Gastrocnemius medialis (tissue), 4 donors: ENCODE measurements at regions not wholly inside any gene's neighbourhood (a gene's known extent, or its start where the extent isn't known, plus 50 kb on each side); places are given as distances from the start of the nearest gene placed in this dataset.
"Not testable (repeated sequence)": the region's sequence is repeated elsewhere in the genome, so short reads cannot be mapped to it uniquely, and the experiment has no call there.

Source experiments
- ATAC-seq, 2 donors: fragments of 150-250 bp; one replicate each; pipeline ENCODE4 v1.9.1; 2016
- DNase-seq, 2 donors: peaks; one replicate each; pipeline ENCODE4 v3.0.0-alpha.2; 2019
- H3K27ac ChIP-seq, 4 donors: fragments of 200-600 bp; sonication (generic); 1 replicate in 1 of 4; 2 replicates in 3 of 4; pipeline ENCODE4 v1.5.1; 2016 to 2018; ENCODE audit warnings: mild to moderate bottlenecking in 2 of 4, moderate library complexity in 1 of 4
- H3K27me3 ChIP-seq, 3 donors: fragments of 200-600 bp; sonication (generic) in 2 of 3; 1 replicate in 1 of 3; 2 replicates in 2 of 3; pipeline versions ENCODE4 v1.5.1 to v1.6.0; 2016 to 2019; ENCODE audit warnings: mild to moderate bottlenecking in 1 of 3, moderate library complexity in 1 of 3
- H3K36me3 ChIP-seq, 2 donors: fragments of 200-600 bp; sonication (generic) in 1 of 2; one replicate each; pipeline ENCODE4 v1.5.1; 2017 to 2018
- H3K4me1 ChIP-seq, 2 donors: fragments of 200-600 bp; sonication (generic) in 1 of 2; one replicate each; pipeline ENCODE4 v1.5.1; 2016 to 2017; ENCODE audit warnings: mild to moderate bottlenecking in 2 of 2
- H3K4me3 ChIP-seq, 4 donors: fragments of 200-600 bp; sonication (generic) in 3 of 4; 1 replicate in 1 of 4; 2 replicates in 3 of 4; pipeline ENCODE4 v1.5.1; 2016 to 2019; ENCODE audit warnings: mild to moderate bottlenecking in 2 of 4
- H3K9me3 ChIP-seq, 3 donors: fragments of 200-600 bp; sonication (generic) in 2 of 3; 1 replicate in 1 of 3; 2 replicates in 2 of 3; pipeline ENCODE4 v1.5.1; 2016 to 2019
- CTCF ChIP-seq, 5 experiments: fragments of 450-650 bp in 3 of 5; fragments of 200-600 bp in 2 of 5; sonication (generic) in 2 of 5; IDR thresholded peaks in 4 of 5; conservative IDR thresholded peaks in 1 of 5; 1 replicate in 4 of 5; 2 replicates in 1 of 5; pipeline ENCODE4 v1.5.1; 2016 to 2019; ENCODE audit warnings: antibody characterized with exemption in 5 of 5, mild to moderate bottlenecking in 3 of 5, moderate library complexity in 3 of 5
- POLR2A ChIP-seq, 2 donors: fragments of 450-650 bp; IDR thresholded peaks; one replicate each; pipeline ENCODE4 v1.6.1; 2017; ENCODE audit warnings: antibody characterized with exemption in 2 of 2, mild to moderate bottlenecking in 2 of 2, moderate library complexity in 2 of 2
- in situ Hi-C, 4 donors: fragments of 200-750 bp; cut with MboI; loops; one replicate each; pipeline versions ENCODE4 v1.15.0 to v1.8.0; 2017; ENCODE audit warnings: low sequenced_read_pairs in 4 of 4
- intact Hi-C: fragments of 100-400 bp; cut with DNase I; formaldehyde crosslinking; loops from one replicate; pipeline ENCODE4 v1.15.1; 2023; ENCODE audit warnings: low total_unique reads

- ATAC-seq, result no peak
- in situ Hi-C loops (no loop called here), intact Hi-C loops (no loop called here)
- Histone ChIP-seq H3K27ac (no peak overlapping the region), H3K4me3 (no peak overlapping the region), H3K9me3 (no peaks in the 10 kb centered on the region), H3K4me1 (no peaks in the 10 kb centered on the region), H3K36me3 (no peaks in the 10 kb centered on the region), H3K27me3 (no peaks in the 10 kb centered on the region)
- DNase-seq, result no peak
- TF ChIP-seq CTCF (IDR thresholded peaks at IDR 0.05 in 4 of 5, conservative IDR thresholded peaks at IDR 0.05 in 1 of 5) (no peak), POLR2A (IDR thresholded peaks at IDR 0.05) (no peak)
Observed at GRCh38 chr4:163710158-163710557, 215.7 kb downstream of the TMA16 start.

GRCh38 chr4:163724495-163724894, 230.0 kb downstream of the TMA16 start:
- H3K9me3 ChIP-seq, H3K27ac ChIP-seq, intact Hi-C loops, DNase-seq, H3K4me3 ChIP-seq, H3K36me3 ChIP-seq, ATAC-seq, H3K27me3 ChIP-seq, H3K4me1 ChIP-seq, in situ Hi-C loops: not testable (repeated sequence)

- intact Hi-C loops (no loop called here), in situ Hi-C loops (no loop called here)
- no peak for ATAC-seq
Observed at GRCh38 chr4:163726641-163727040, 232.2 kb downstream of the TMA16 start.

GRCh38 chr4:163731071-163731470, 236.6 kb downstream of the TMA16 start:
- H3K4me1 ChIP-seq, result no peaks in the 10 kb centered on the region
- in situ Hi-C loops, result no loop called here

More at GRCh38 chr4:163726641-163727040, 232.2 kb downstream of the TMA16 start:
- H3K27me3 ChIP-seq, result no peaks in the 10 kb centered on the region
- H3K27ac ChIP-seq, result no peak overlapping the region
- H3K4me3 ChIP-seq, result no peak overlapping the region
- no peaks in the 10 kb centered on the region for H3K4me1 ChIP-seq
- TF ChIP-seq CTCF (IDR thresholded peaks at IDR 0.05 in 4 of 5, conservative IDR thresholded peaks at IDR 0.05 in 1 of 5) (no peak), POLR2A (IDR thresholded peaks at IDR 0.05) (no peak)
- no peak for DNase-seq
- H3K36me3 ChIP-seq, result no peaks in the 10 kb centered on the region
- H3K9me3 ChIP-seq, result no peaks in the 10 kb centered on the region

GRCh38 chr4:163732473-163732872, 238.0 kb downstream of the TMA16 start:
- Histone ChIP-seq H3K4me1 (no peaks in the 10 kb centered on the region), H3K27me3 (no peaks in the 10 kb centered on the region), H3K4me3 (no peak overlapping the region), H3K36me3 (no peaks in the 10 kb centered on the region), H3K27ac (no peak overlapping the region), H3K9me3 (no peaks in the 10 kb centered on the region)
- intact Hi-C loops (no loop called here), in situ Hi-C loops (no loop called here)
- DNase-seq (no peak), ATAC-seq (no peak)
- no peak for TF ChIP-seq POLR2A (IDR thresholded peaks at IDR 0.05)
- no peak for TF ChIP-seq CTCF (IDR thresholded peaks at IDR 0.05 in 4 of 5, conservative IDR thresholded peaks at IDR 0.05 in 1 of 5)

More at GRCh38 chr4:163731071-163731470, 236.6 kb downstream of the TMA16 start:
- TF ChIP-seq POLR2A (IDR thresholded peaks at IDR 0.05), result no peak
- TF ChIP-seq CTCF (IDR thresholded peaks at IDR 0.05 in 4 of 5, conservative IDR thresholded peaks at IDR 0.05 in 1 of 5), result no peak
- no peak for ATAC-seq
- Histone ChIP-seq H3K36me3 (no peaks in the 10 kb centered on the region), H3K9me3 (no peaks in the 10 kb centered on the region), H3K27ac (no peak overlapping the region), H3K27me3 (no peaks in the 10 kb centered on the region), H3K4me3 (no peak overlapping the region)
- DNase-seq, result no peak
- intact Hi-C loops, result no loop called here
